ENCODE measurements at regions not wholly inside any gene's neighbourhood (a gene's known extent, or its start where the extent isn't known, plus 50 kb on each side); places are given as distances from the start of the nearest gene placed in this dataset.
"Not testable (repeated sequence)": the region's sequence is repeated elsewhere in the genome, so short reads cannot be mapped to it uniquely, and the experiment has no call there.

DNA sequence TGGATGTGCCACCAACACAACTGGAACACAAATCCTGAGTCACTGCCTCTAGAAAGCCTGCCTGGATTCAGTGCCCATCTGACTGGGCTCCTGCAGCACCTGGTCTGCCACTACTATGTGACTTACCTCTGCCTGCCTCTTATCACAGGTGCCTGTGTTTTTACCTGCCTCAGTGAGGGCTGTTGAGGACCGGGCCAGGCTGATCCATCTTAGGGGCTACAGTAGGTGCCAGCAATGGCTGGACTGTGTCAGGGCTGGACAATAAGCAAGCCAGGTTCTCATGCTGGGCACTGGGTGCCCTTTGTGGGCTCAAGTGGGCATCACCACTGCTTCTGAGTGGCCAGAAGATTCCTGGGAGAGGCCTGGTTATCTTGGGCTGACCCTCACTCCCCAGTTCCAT, 948.6 kb upstream of the TPTE start:
- H3K4me1 ChIP-seq; intact Hi-C loops (cut with DNase I; ENCODE audit: low total_unique reads); H3K36me3 ChIP-seq; H3K27me3 ChIP-seq; DNase-seq; H3K4me3 ChIP-seq; H3K9me3 ChIP-seq; H3K27ac ChIP-seq: not testable (repeated sequence)
- 67 to 76% (median 71%) methylated on average over 1 of the region's 1 CpG for WGBS, 5 donors

GRCh38 chr21:9573528-9573927, 947.9 kb upstream of the TPTE start:
- no CpG with 5 or more reads among the region's 1 CpG for WGBS, 5 donors
- H3K36me3 ChIP-seq = not testable (repeated sequence)

GRCh38 chr21:9579275-9579674, 942.1 kb upstream of the TPTE start:
- intact Hi-C loops (cut with DNase I; ENCODE audit: low total_unique reads); H3K4me1 ChIP-seq: not testable (repeated sequence)
- 80 to 88% (median 82%) methylated on average over 12 to 15 of the region's 17 CpGs for WGBS, 5 donors

More at GRCh38 chr21:9573528-9573927, 947.9 kb upstream of the TPTE start:
- intact Hi-C loops (cut with DNase I; ENCODE audit: low total_unique reads); H3K4me3 ChIP-seq; H3K4me1 ChIP-seq; H3K27ac ChIP-seq; DNase-seq; H3K27me3 ChIP-seq; H3K9me3 ChIP-seq: not testable (repeated sequence)

GRCh38 chr21:9587941-9588340, 933.4 kb upstream of the TPTE start:
- WGBS, 5 donors = 25 to 53% (median 40%) methylated on average over 2 of the region's 3 CpGs
- intact Hi-C loops (cut with DNase I; ENCODE audit: low total_unique reads) = not testable (repeated sequence)

More at GRCh38 chr21:9579275-9579674, 942.1 kb upstream of the TPTE start:
- H3K4me3 ChIP-seq, H3K9me3 ChIP-seq, H3K36me3 ChIP-seq, H3K27ac ChIP-seq, DNase-seq, H3K27me3 ChIP-seq: not testable (repeated sequence)

DNA sequence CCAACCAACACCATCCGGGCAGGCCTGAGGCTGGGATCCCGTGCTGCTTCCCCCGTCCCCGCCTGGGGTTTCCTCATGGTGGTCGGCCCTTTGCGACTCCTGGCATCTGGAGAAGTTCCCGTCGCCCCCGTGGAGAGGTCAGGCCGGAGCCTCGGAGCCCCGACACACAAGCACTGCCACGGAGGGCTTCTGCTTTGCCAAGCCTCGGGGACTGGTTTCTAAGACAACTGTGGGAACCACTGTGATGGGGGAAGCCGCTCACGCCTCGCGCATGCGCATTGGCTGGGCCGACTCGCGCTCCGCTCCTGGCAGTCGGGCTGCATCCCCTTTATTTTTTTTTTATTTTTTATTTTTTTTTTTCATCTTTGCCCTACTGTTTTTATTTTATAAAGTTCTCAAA, 928.8 kb upstream of the TPTE start:
- H3K27me3 ChIP-seq; DNase-seq; H3K4me1 ChIP-seq; H3K27ac ChIP-seq; H3K9me3 ChIP-seq; H3K4me3 ChIP-seq; H3K36me3 ChIP-seq; intact Hi-C loops (cut with DNase I; ENCODE audit: low total_unique reads): not testable (repeated sequence)
- 83 to 89% (median 85%) methylated on average over 18 to 20 of the region's 24 CpGs; no CpG with 5 or more reads in 2 of the 5 donors for WGBS, 5 donors

More at GRCh38 chr21:9587941-9588340, 933.4 kb upstream of the TPTE start:
- not testable (repeated sequence) for H3K4me3 ChIP-seq, H3K36me3 ChIP-seq, H3K27me3 ChIP-seq, H3K27ac ChIP-seq, DNase-seq, H3K9me3 ChIP-seq, H3K4me1 ChIP-seq

- H3K4me3 ChIP-seq; H3K27me3 ChIP-seq; H3K27ac ChIP-seq; DNase-seq; H3K9me3 ChIP-seq; intact Hi-C loops (cut with DNase I; ENCODE audit: low total_unique reads); H3K4me1 ChIP-seq; H3K36me3 ChIP-seq: not testable (repeated sequence)
- 77 to 89% (median 86%) methylated on average over 8 to 13 of the region's 27 CpGs; no CpG with 5 or more reads in 2 of the 5 donors for WGBS, 5 donors
Measured at GRCh38 chr21:9593646-9594045, 927.7 kb upstream of the TPTE start.

DNA sequence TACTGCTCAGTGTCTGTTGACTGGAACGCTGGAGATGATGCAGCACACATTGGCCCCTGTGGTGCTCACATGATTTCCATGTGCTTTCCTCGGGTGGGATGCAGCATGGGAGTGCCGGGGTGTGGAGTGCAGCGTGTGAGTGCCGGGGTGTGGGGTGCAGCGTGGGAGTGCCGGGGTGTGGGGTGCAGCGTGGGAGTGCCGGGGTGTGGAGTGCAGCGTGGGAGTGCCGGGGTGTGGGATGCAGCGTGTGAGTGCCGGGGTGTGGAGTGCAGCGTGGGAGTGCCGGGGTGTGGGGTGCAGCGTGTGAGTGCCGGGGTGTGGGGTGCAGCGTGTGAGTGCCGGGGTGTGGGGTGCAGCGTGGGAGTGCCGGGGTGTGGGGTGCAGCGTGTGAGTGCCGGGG, 907.4 kb upstream of the TPTE start:
- 86 to 91% (median 89%) methylated on average over 6 to 23 of the region's 23 CpGs for WGBS, 5 donors
- H3K27me3 ChIP-seq; H3K4me3 ChIP-seq; H3K36me3 ChIP-seq; intact Hi-C loops (cut with DNase I; ENCODE audit: low total_unique reads); H3K4me1 ChIP-seq; DNase-seq; H3K27ac ChIP-seq; H3K9me3 ChIP-seq: not testable (repeated sequence)

- DNase-seq; H3K4me3 ChIP-seq; H3K27ac ChIP-seq; H3K27me3 ChIP-seq; H3K9me3 ChIP-seq; H3K4me1 ChIP-seq; intact Hi-C loops (cut with DNase I; ENCODE audit: low total_unique reads); H3K36me3 ChIP-seq: not testable (repeated sequence)
- WGBS, 5 donors = 70 to 100% methylated on average over 2 of the region's 2 CpGs; no CpG with 5 or more reads in 3 of the 5 donors
Measured at GRCh38 chr21:9621121-9621793, 900.1 kb upstream of the TPTE start.

- WGBS, 5 donors = 62 to 84% (median 73%) methylated on average over 1 to 3 of the region's 3 CpGs
- H3K36me3 ChIP-seq; DNase-seq; intact Hi-C loops (cut with DNase I; ENCODE audit: low total_unique reads); H3K9me3 ChIP-seq; H3K4me1 ChIP-seq; H3K27me3 ChIP-seq; H3K27ac ChIP-seq; H3K4me3 ChIP-seq: not testable (repeated sequence)
Measured at GRCh38 chr21:9628051-9628450, 893.3 kb upstream of the TPTE start.

DNA sequence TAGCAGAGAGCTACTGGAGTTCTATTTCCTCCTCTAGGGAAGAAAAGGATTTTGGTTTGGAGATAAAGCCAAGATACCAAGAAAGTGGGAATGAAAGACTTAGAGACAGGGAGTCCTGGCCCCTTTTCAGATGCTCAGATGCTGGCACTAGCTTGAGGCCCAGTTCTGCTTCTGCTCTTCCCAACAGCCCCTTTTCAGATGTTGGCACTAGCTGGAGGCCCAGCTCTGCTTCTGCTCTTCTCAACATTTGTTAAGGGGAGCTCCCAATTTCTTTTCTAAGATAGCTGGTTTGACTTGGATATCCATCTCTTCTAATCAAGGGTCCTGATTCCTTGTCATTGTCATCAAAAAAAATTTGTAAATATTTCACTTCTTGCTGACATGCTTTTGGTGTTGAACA, 874.0 kb upstream of the TPTE start:
- intact Hi-C loops (cut with DNase I; ENCODE audit: low total_unique reads); H3K27me3 ChIP-seq: not testable (repeated sequence)

DNA sequence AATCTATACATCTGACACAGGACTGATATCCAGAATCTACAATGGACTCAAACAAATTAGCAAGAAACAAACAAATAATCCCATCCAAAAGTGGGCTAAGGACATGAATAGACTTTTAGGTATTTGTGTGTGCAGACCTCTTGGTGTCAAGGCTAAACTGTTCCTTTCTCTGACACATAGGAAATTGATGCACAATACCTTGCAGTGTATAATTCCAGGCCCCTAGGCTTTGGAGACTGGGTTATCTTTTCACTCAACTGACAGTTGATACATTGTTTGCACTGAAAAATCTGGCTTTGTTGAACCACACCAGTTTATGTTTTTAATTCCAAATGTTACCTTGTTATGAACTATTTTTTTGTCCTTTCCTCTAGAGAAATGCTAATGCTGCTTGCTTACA, 873.1 kb upstream of the TPTE start:
- H3K36me3 ChIP-seq; H3K27ac ChIP-seq; DNase-seq; H3K27me3 ChIP-seq; H3K4me1 ChIP-seq; intact Hi-C loops (cut with DNase I; ENCODE audit: low total_unique reads); H3K4me3 ChIP-seq: not testable (repeated sequence)
- H3K9me3 ChIP-seq = peaks cover 0 to 38% (median 14%) of the 10 kb centered on the region in 4 donors

More for the DNA sequence above, 874.0 kb upstream of the TPTE start:
- H3K4me3 ChIP-seq, H3K27ac ChIP-seq, DNase-seq, H3K4me1 ChIP-seq, H3K36me3 ChIP-seq: not testable (repeated sequence)
- H3K9me3 ChIP-seq = peaks cover 0 to 30% (median 12%) of the 10 kb centered on the region in 4 donors

- WGBS, 5 donors = 63 to 67% (median 65%) methylated on average over 6 of the region's 6 CpGs
- H3K9me3 ChIP-seq = peaks cover 0 to 44% (median 15%) of the 10 kb centered on the region in 4 donors
- H3K27ac ChIP-seq; DNase-seq; intact Hi-C loops (cut with DNase I; ENCODE audit: low total_unique reads); H3K27me3 ChIP-seq; H3K4me1 ChIP-seq; H3K36me3 ChIP-seq; H3K4me3 ChIP-seq: not testable (repeated sequence)
Measured at GRCh38 chr21:9648947-9649720, 872.2 kb upstream of the TPTE start.

Data from stomach (tissue), 8 donors.